PFSK-1 (cell line): ENCODE measurements at regions not wholly inside any gene's neighbourhood (a gene's known extent, or its start where the extent isn't known, plus 50 kb on each side); places are given as distances from the start of the nearest gene placed in this dataset.

ENCODE experiments used
- POLR2AphosphoS5 ChIP-seq: IDR thresholded peaks from 2 replicates; pipeline ENCODE4 v1.6.1; 2012; ENCODE audit warnings: low read depth, mild to moderate bottlenecking, control low read depth, low read length, moderate library complexity
- REST ChIP-seq, 2 experiments: IDR thresholded peaks; 2 replicates each; pipeline versions ENCODE4 v1.6.1 to v1.8.0; 2011 to 2012; ENCODE audit warnings: low read depth in 2 of 2, low read length in 2 of 2, control low read depth in 1 of 2, inconsistent platforms in 1 of 2, mild to moderate bottlenecking in 1 of 2, moderate library complexity in 1 of 2; ENCODE audit not compliant: insufficient read depth in 1 of 2

DNA sequence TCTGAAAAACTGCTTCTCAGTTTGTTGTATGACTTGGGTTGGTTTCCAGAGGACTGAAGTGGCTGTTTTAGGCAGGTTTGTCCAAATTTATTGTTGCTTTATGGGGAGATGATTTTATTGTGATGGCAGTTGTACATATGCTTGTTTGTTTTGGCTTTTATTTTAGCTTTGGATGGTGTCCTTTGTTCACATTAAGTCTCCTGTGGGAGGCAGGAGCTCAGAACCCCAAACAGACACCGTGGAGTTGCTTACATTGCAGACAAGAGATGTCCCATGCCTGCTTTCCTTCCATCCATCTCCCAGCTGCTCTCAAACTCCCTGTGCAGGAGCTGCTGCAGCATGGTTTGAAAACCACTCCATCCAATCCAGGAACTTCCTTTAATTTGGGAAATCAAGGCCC, 414.7 kb downstream of the LPIN1 start:
- TF ChIP-seq REST (IDR thresholded peaks at IDR 0.05; ENCODE audit: insufficient read depth in 1 of 2, low read depth in 2 of 2, low read length in 2 of 2) = no peak
- TF ChIP-seq POLR2AphosphoS5 = no peak
